Upper lobe of left lung (tissue), 6 donors: ENCODE measurements at regions not wholly inside any gene's neighbourhood (a gene's known extent, or its start where the extent isn't known, plus 50 kb on each side); places are given as distances from the start of the nearest gene placed in this dataset.

Experiments used
- ATAC-seq, 2 donors: fragments of 200-7000 bp; cut with Tn5 transposase; one replicate each; pipeline ENCODE4 v1.9.1; 2022; ENCODE audit warnings: mild to moderate bottlenecking in 2 of 2, moderate library complexity in 2 of 2; ENCODE audit not compliant: low FRiP score in 2 of 2
- DNase-seq, 2 donors: peaks; one replicate each; pipeline ENCODE4 v3.0.0-alpha.2; 2019 to 2020
- H3K27ac ChIP-seq, 4 donors: fragments of 200-600 bp; sonication (generic); one replicate each; pipeline ENCODE4 v1.5.1; 2016 to 2019
- H3K27me3 ChIP-seq, 4 donors: fragments of 200-600 bp; sonication (generic); one replicate each; pipeline ENCODE4 v1.5.1; 2017 to 2019
- H3K36me3 ChIP-seq, 4 donors: fragments of 200-600 bp; sonication (generic); one replicate each; pipeline ENCODE4 v1.5.1; 2016 to 2019
- H3K4me1 ChIP-seq, 4 donors: fragments of 200-600 bp; sonication (generic); one replicate each; pipeline ENCODE4 v1.5.1; 2018 to 2019
- H3K4me3 ChIP-seq, 4 donors: fragments of 200-600 bp; sonication (generic); one replicate each; pipeline ENCODE4 v1.5.1; 2017 to 2019; ENCODE audit warnings: mild to moderate bottlenecking in 2 of 4, moderate library complexity in 1 of 4
- H3K9me3 ChIP-seq, 4 donors: fragments of 200-600 bp; sonication (generic); one replicate each; pipeline ENCODE4 v1.5.1; 2018 to 2019
- EP300 ChIP-seq, 4 donors: sonication (generic); formaldehyde crosslinking; IDR thresholded peaks; one replicate each; pipeline ENCODE4 v1.5.1; 2017; ENCODE audit warnings: antibody characterized with exemption in 4 of 4, control low read depth in 2 of 4
- POLR2A ChIP-seq, 4 donors: fragments of 450-650 bp; IDR thresholded peaks; one replicate each; pipeline ENCODE4 v1.5.1; 2016 to 2017; ENCODE audit warnings: antibody characterized with exemption in 4 of 4, mild to moderate bottlenecking in 2 of 4
- POLR2AphosphoS5 ChIP-seq, 2 donors: sonication (generic); formaldehyde crosslinking; IDR thresholded peaks; one replicate each; pipeline ENCODE4 v1.5.1; 2017; ENCODE audit warnings: antibody characterized with exemption in 2 of 2
- WGBS, 2 donors: methylation state at CpG; one replicate each; pipeline ENCODE4 v1.1.5; 2017 to 2018; 5-methylcytosine and 5-hydroxymethylcytosine counted together
- TF ChIP-seq, protein P1 (sequence below), 6 experiments: fragments of 450-650 bp in 4 of 6; fragments of 200-600 bp in 2 of 6; sonication (generic) in 2 of 6; IDR thresholded peaks; one replicate each; pipeline ENCODE4 v1.5.1; 2016 to 2019; ENCODE audit warnings: antibody characterized with exemption in 6 of 6
- donor health status: DM: no; HTN: no; CAD: no; lungs with moderate emphysema.
- donor health status: DM: no; HTN: yes; CAD: no; lungs with severe emphysema.

DNA sequence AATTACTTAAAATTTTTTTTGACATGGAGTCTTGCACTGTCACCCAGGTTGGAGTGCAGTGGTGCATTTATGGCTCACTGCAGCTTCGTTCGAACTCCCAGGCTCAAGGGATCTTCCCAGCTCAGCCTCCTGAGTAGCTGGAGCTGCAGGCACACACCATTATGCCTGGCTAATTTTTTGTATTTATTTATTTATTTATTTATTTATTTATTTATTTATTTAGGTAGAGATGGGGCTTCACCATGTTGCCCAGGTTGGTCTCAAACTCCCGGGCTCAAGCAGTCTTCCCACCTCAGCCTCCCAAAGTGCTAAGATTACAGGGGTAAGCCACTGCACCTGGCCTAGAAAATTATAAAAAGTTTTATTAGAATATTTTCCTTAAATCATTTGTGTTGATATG is 73.6 kb downstream of the DACT1 start:
- TF ChIP-seq POLR2A (IDR thresholded peaks at IDR 0.05), result no peak
- TF ChIP-seq, protein P1, sequence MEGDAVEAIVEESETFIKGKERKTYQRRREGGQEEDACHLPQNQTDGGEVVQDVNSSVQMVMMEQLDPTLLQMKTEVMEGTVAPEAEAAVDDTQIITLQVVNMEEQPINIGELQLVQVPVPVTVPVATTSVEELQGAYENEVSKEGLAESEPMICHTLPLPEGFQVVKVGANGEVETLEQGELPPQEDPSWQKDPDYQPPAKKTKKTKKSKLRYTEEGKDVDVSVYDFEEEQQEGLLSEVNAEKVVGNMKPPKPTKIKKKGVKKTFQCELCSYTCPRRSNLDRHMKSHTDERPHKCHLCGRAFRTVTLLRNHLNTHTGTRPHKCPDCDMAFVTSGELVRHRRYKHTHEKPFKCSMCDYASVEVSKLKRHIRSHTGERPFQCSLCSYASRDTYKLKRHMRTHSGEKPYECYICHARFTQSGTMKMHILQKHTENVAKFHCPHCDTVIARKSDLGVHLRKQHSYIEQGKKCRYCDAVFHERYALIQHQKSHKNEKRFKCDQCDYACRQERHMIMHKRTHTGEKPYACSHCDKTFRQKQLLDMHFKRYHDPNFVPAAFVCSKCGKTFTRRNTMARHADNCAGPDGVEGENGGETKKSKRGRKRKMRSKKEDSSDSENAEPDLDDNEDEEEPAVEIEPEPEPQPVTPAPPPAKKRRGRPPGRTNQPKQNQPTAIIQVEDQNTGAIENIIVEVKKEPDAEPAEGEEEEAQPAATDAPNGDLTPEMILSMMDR (IDR thresholded peaks at IDR 0.05), result no peak
- no peak for TF ChIP-seq EP300 (IDR thresholded peaks at IDR 0.05)
- TF ChIP-seq POLR2AphosphoS5 (IDR thresholded peaks at IDR 0.05), result no peak
- Histone ChIP-seq H3K4me1 (peaks cover 0 to 6% (median 2%) of the 10 kb centered on the region in 4 donors), H3K4me3 (no peak overlapping the region), H3K9me3 (no peaks in the 10 kb centered on the region), H3K36me3 (no peaks in the 10 kb centered on the region), H3K27me3 (no peaks in the 10 kb centered on the region), H3K27ac (no peak overlapping the region)
- ATAC-seq, result no peak
- 97 to 98% methylated on average over 3 of the region's 3 CpGs for WGBS, 2 donors
- DNase-seq, result no peak

DNA sequence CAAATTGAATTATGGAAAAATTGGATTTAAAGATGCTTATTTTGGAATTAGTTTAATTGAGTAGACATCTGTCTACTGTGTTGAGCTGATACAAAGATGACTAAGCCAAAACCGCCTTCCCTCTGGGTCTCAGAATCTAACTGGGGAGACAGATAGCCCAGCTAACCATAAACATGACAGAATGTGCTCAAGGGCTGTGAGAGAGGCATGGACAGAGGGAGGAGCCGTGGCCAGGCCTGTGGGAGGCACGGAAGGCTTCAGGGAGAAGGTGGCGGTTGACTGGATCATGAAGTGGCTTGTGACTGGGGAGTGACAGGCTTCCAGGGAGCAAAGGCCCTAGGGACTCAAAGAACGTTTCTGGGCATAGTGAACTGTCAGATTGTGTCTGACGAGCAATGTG is 74.6 kb downstream of the DACT1 start:
- no peaks in the 10 kb centered on the region for H3K9me3 ChIP-seq
- peaks cover 0 to 6% (median 4%) of the 10 kb centered on the region in 4 donors for H3K4me1 ChIP-seq
- TF ChIP-seq EP300 (IDR thresholded peaks at IDR 0.05), result no peak
- no peak for TF ChIP-seq POLR2AphosphoS5 (IDR thresholded peaks at IDR 0.05)
- TF ChIP-seq POLR2A (IDR thresholded peaks at IDR 0.05), result no peak
- TF ChIP-seq, protein P1 (IDR thresholded peaks at IDR 0.05), result no peak
- ATAC-seq (no peak), DNase-seq (peak in 1 of 2 donors; percentile 15)
- no peak overlapping the region for H3K27ac ChIP-seq
- no peaks in the 10 kb centered on the region for H3K27me3 ChIP-seq
- no peak overlapping the region for H3K4me3 ChIP-seq
- no peaks in the 10 kb centered on the region for H3K36me3 ChIP-seq
- 80 to 82% methylated on average over 6 of the region's 6 CpGs for WGBS, 2 donors

DNA sequence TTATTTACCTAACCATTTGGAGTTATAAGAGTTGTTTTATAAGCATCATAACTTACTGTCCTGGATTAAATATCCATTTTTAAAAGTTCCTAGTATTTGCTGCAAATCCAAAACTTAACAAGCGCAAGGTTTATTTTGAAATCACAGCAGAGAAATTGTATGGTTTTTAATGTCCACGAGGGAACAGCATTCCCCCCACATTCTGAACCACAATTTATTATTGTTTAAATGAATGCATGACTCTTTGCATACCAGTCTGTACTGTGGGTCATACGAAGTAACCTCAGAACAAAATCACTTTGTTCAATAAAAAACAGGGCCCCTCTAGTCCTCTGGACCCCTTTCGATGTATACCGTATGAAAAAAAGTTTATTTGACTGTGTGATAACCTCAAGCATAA is 75.9 kb downstream of the DACT1 start:
- Histone ChIP-seq H3K9me3 (no peaks in the 10 kb centered on the region), H3K27ac (no peak overlapping the region), H3K4me1 (peaks cover 0 to 10% (median 5%) of the 10 kb centered on the region in 4 donors), H3K4me3 (no peak overlapping the region), H3K36me3 (no peaks in the 10 kb centered on the region), H3K27me3 (no peaks in the 10 kb centered on the region)
- ATAC-seq (no peak), DNase-seq (no peak)
- WGBS, 2 donors, result 78 to 86% methylated on average over 5 of the region's 5 CpGs
- TF ChIP-seq EP300 (IDR thresholded peaks at IDR 0.05) (no peak), POLR2A (IDR thresholded peaks at IDR 0.05) (no peak), POLR2AphosphoS5 (IDR thresholded peaks at IDR 0.05) (no peak)
- TF ChIP-seq, protein P1 (IDR thresholded peaks at IDR 0.05), result no peak

DNA sequence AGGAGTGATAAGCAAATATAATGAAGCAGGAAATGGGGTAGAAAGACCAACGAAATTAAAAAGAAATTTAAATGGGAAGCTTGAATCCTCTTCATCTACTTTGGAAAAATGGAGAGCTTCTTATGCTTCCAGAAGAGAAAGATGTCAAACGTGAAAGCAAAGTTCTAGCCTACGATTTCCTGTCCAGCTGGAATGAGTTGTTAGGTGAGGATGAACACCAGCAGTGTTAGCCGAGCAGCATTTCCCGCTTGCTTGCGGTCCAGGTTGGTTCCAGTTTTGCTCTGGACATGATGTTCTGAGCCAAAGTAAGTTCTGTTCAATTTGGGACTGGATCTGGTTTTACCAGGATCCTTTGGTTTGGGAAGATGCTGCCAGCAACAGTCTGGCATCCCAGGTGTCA is 78.9 kb downstream of the DACT1 start:
- no peak for DNase-seq
- peak overlapping the region in 1 of 4 donors; percentile 21 for H3K27ac ChIP-seq

DNA sequence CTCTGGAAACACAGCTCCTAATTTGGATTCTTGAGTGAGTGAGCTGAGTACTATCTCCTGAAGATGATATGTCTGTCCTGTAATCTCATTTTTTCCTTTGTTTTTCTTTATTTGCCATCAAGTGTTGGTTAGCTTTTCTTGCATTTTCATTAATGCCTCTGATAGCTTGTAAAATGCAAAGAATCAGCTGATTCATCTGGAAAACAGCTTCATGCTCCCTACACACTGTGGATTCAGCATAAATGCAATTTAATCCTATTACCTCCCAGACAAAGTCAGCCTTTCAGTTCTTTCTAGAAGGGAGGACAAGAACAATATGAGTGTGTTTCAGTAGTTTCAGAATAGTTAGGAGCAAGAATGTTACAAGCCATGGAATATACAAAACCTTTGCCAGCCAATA is 79.4 kb downstream of the DACT1 start:
- DNase-seq (no peak), ATAC-seq (no peak)
- TF ChIP-seq POLR2A (IDR thresholded peaks at IDR 0.05) (no peak), POLR2AphosphoS5 (IDR thresholded peaks at IDR 0.05) (no peak), EP300 (IDR thresholded peaks at IDR 0.05) (no peak)
- TF ChIP-seq, protein P1 (IDR thresholded peaks at IDR 0.05), result no peak
- H3K4me3 ChIP-seq, result no peak overlapping the region
- no peaks in the 10 kb centered on the region for H3K27me3 ChIP-seq
- peaks cover 0 to 11% (median 0%) of the 10 kb centered on the region in 4 donors for H3K4me1 ChIP-seq
- no peaks in the 10 kb centered on the region for H3K36me3 ChIP-seq
- H3K27ac ChIP-seq, result peak overlapping the region in 1 of 4 donors; percentile 21
- H3K9me3 ChIP-seq, result no peaks in the 10 kb centered on the region

More for the DNA sequence above, 78.9 kb downstream of the DACT1 start:
- no peaks in the 10 kb centered on the region for H3K9me3 ChIP-seq
- H3K27me3 ChIP-seq, result no peaks in the 10 kb centered on the region
- no peak for TF ChIP-seq POLR2AphosphoS5 (IDR thresholded peaks at IDR 0.05)
- no peak for TF ChIP-seq POLR2A (IDR thresholded peaks at IDR 0.05)
- TF ChIP-seq, protein P1 (IDR thresholded peaks at IDR 0.05), result no peak
- peak in 1 of 4 donors; percentile 16 for TF ChIP-seq EP300 (IDR thresholded peaks at IDR 0.05)
- 63% methylated on average over 6 of the region's 6 CpGs for WGBS, 2 donors
- H3K4me3 ChIP-seq, result no peak overlapping the region
- ATAC-seq, result no peak
- H3K4me1 ChIP-seq, result peaks cover 0 to 10% (median 0%) of the 10 kb centered on the region in 4 donors
- no peaks in the 10 kb centered on the region for H3K36me3 ChIP-seq
